Esophagus muscularis mucosa (tissue), 4 donors: ENCODE measurements at regions not wholly inside any gene's neighbourhood (a gene's known extent, or its start where the extent isn't known, plus 50 kb on each side); places are given as distances from the start of the nearest gene placed in this dataset.

Experiments
- DNase-seq: peaks from one replicate; pipeline ENCODE4 v3.0.0-alpha.2; 2017; ENCODE audit errors: extremely low spot score
- H3K27ac ChIP-seq, 4 donors: fragments of 200-600 bp; sonication (generic); replicated peaks in 1 of 4; 1 replicate in 3 of 4; 2 replicates in 1 of 4; pipeline ENCODE4 v1.5.1; 2016 to 2019; ENCODE audit warnings: mild to moderate bottlenecking in 1 of 4
- H3K27me3 ChIP-seq, 4 donors: fragments of 200-600 bp; sonication (generic); one replicate each; pipeline versions ENCODE4 v1.5.1 to v1.6.0; 2016 to 2019
- H3K36me3 ChIP-seq, 4 donors: fragments of 200-600 bp; sonication (generic); one replicate each; pipeline ENCODE4 v1.5.1; 2016 to 2019
- H3K4me1 ChIP-seq, 4 donors: fragments of 200-600 bp; sonication (generic); one replicate each; pipeline ENCODE4 v1.5.1; 2016 to 2019
- H3K4me3 ChIP-seq, 4 donors: fragments of 200-600 bp; sonication (generic); 1 replicate in 2 of 4; 2 replicates in 2 of 4; pipeline ENCODE4 v1.5.1; 2016 to 2019; ENCODE audit warnings: mild to moderate bottlenecking in 4 of 4, moderate library complexity in 1 of 4
- H3K9me3 ChIP-seq, 4 donors: fragments of 200-600 bp; sonication (generic); 1 replicate in 3 of 4; 2 replicates in 1 of 4; pipeline ENCODE4 v1.5.1; 2016 to 2019
- EP300 ChIP-seq: sonication (generic); formaldehyde crosslinking; IDR thresholded peaks from one replicate; pipeline ENCODE4 v1.6.1; 2017; ENCODE audit warnings: antibody characterized with exemption
- POLR2A ChIP-seq: fragments of 450-650 bp; IDR thresholded peaks from one replicate; pipeline ENCODE4 v1.6.1; 2017; ENCODE audit warnings: antibody characterized with exemption, moderate library complexity, mild to moderate bottlenecking, low read depth
- POLR2AphosphoS5 ChIP-seq, 2 donors: sonication (generic); formaldehyde crosslinking; IDR thresholded peaks; one replicate each; pipeline ENCODE4 v1.6.1; 2017; ENCODE audit warnings: antibody characterized with exemption in 2 of 2
- WGBS: methylation state at CpG from one replicate; pipeline ENCODE4 v1.1.5; 2018; 5-methylcytosine and 5-hydroxymethylcytosine counted together
- intact Hi-C: fragments of 100-400 bp; cut with DNase I; formaldehyde crosslinking; loops from one replicate; pipeline ENCODE4 v1.15.1; 2023
- TF ChIP-seq, protein P1 (sequence below), 3 experiments: fragments of 200-600 bp in 2 of 3; fragments of 450-650 bp in 1 of 3; sonication (generic) in 2 of 3; IDR thresholded peaks; one replicate each; pipeline ENCODE4 v1.5.1; 2017 to 2019; ENCODE audit warnings: antibody characterized with exemption in 3 of 3, mild to moderate bottlenecking in 2 of 3, moderate library complexity in 1 of 3

DNA sequence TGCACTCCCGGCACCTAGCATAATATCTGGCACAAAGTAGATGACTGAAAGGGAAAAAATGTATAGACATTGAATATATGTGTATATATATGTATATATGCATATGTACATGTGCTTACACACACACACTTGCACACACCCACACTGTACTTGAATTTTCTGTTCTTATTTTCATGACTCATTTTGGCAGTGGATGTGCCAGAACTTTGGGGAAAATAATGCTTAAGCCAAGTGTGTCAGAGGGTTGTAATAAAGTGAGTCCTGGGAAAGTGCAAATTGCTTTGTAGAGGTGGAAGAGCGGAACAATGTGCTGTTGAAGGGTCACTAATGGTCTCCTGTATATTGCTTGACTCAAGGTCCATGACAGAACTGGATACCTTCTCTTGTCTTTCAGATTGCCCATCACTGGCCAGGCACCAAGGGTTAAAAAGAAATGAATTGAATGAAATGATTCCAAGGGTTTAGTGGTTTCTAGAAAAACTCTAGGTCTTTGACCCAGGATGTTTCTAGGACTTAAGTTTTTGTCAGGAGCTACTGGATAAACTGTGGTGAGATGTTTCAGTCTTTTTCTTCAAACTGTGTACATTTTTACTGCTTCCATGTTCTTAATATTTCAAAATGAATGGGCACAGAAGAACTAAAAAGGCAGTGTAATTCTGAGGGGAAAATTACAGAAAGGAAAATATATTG is 129.9 kb upstream of the MOCS2 start:
- Histone ChIP-seq H3K4me1 (peaks cover 0 to 11% (median 3%) of the 10 kb centered on the region in 4 donors), H3K27ac (no peak overlapping the region), H3K9me3 (no peaks in the 10 kb centered on the region), H3K36me3 (no peaks in the 10 kb centered on the region), H3K4me3 (no peak overlapping the region), H3K27me3 (no peaks in the 10 kb centered on the region)
- intact Hi-C loops = no loop called here
- 91% methylated on average over 2 of the region's 2 CpGs for WGBS
- no peak for DNase-seq
- no peak for TF ChIP-seq POLR2AphosphoS5 (IDR thresholded peaks at IDR 0.05)
- TF ChIP-seq, protein P1, sequence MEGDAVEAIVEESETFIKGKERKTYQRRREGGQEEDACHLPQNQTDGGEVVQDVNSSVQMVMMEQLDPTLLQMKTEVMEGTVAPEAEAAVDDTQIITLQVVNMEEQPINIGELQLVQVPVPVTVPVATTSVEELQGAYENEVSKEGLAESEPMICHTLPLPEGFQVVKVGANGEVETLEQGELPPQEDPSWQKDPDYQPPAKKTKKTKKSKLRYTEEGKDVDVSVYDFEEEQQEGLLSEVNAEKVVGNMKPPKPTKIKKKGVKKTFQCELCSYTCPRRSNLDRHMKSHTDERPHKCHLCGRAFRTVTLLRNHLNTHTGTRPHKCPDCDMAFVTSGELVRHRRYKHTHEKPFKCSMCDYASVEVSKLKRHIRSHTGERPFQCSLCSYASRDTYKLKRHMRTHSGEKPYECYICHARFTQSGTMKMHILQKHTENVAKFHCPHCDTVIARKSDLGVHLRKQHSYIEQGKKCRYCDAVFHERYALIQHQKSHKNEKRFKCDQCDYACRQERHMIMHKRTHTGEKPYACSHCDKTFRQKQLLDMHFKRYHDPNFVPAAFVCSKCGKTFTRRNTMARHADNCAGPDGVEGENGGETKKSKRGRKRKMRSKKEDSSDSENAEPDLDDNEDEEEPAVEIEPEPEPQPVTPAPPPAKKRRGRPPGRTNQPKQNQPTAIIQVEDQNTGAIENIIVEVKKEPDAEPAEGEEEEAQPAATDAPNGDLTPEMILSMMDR (IDR thresholded peaks at IDR 0.05) = no peak
- TF ChIP-seq EP300 = no peak
- TF ChIP-seq POLR2A = no peak

DNA sequence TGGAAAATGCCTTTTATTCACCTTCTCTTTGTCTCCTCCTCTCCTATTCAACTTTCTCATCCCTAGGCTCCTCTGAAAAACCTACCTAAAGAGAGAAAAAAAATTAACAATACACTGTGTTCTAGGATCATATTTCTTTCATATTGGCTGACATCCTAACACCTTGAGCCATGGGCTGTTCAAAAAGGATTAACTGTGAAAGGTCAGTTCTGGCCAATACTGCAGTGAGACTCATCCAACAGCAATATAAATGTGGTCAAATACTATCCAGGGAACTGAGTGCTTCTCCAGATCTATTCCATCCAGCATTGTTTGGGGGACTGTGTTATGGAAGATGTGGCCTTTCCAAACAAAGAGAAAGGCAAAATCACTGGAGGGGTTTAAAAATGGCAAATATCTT is 131.1 kb upstream of the MOCS2 start:
- no peaks in the 10 kb centered on the region for H3K36me3 ChIP-seq
- intact Hi-C loops = no loop called here
- TF ChIP-seq EP300 = no peak
- TF ChIP-seq, protein P1 (IDR thresholded peaks at IDR 0.05) = no peak
- TF ChIP-seq POLR2AphosphoS5 (IDR thresholded peaks at IDR 0.05) = no peak
- no peak for TF ChIP-seq POLR2A
- DNase-seq = no peak
- H3K4me1 ChIP-seq = peaks cover 0 to 15% (median 3%) of the 10 kb centered on the region in 4 donors
- no peaks in the 10 kb centered on the region for H3K27me3 ChIP-seq
- H3K4me3 ChIP-seq = no peak overlapping the region
- H3K27ac ChIP-seq = no peak overlapping the region
- H3K9me3 ChIP-seq = no peaks in the 10 kb centered on the region

DNA sequence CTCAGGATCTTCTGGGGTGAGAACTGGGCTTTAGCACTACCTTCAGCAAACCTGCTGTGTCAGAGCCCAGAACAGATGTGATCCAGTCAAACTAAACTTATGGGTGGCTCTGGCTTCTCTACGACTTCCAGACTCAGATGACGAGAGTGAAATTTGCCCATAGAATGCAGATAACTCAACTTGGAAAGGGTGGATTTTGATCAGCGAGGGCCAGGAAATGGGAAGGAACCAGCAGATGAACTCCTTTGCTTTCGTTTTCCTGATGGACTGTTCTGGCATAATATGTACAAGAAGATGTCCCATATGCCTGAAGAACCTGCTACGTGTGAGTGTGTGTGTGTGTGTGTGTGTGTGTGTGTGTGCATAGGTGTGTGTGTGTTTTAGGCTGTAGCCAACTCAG is 132.0 kb upstream of the MOCS2 start:
- no peak overlapping the region for H3K4me3 ChIP-seq
- 95% methylated on average over 5 of the region's 5 CpGs for WGBS
- TF ChIP-seq, protein P1 (IDR thresholded peaks at IDR 0.05) = no peak
- TF ChIP-seq POLR2A = no peak
- TF ChIP-seq EP300 = no peak
- no peak for TF ChIP-seq POLR2AphosphoS5 (IDR thresholded peaks at IDR 0.05)
- peaks cover 0 to 24% (median 3%) of the 10 kb centered on the region in 4 donors for H3K4me1 ChIP-seq
- H3K27me3 ChIP-seq = no peaks in the 10 kb centered on the region
- no peaks in the 10 kb centered on the region for H3K9me3 ChIP-seq
- H3K36me3 ChIP-seq = no peaks in the 10 kb centered on the region
- no peak for DNase-seq
- no peak overlapping the region for H3K27ac ChIP-seq
- intact Hi-C loops = no loop called here

DNA sequence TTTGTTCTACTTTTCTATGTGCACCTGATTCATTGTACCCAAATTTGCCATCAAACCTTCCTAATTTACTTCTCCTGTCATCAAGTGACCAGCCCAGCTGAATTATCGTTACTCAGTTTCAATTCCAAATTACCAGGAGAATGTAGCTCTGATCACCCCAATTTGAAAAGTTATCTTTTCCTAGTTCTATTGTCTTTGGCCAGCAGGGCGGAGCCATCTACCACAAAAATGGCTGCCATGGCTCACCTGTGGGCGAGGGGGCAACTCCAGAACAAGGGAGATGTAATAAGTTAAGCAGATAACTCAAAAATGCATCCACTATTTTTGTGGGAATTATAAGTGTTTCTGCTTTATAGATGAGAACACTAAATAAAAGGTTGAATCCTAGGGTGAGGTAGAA is 133.8 kb upstream of the MOCS2 start:
- WGBS = 91% methylated on average over 3 of the region's 3 CpGs
- no peaks in the 10 kb centered on the region for H3K27me3 ChIP-seq
- no peak overlapping the region for H3K4me3 ChIP-seq
- DNase-seq = no peak
- H3K27ac ChIP-seq = no peak overlapping the region
- intact Hi-C loops = no loop called here
- peaks cover 0 to 25% (median 3%) of the 10 kb centered on the region in 4 donors for H3K4me1 ChIP-seq
- H3K9me3 ChIP-seq = no peaks in the 10 kb centered on the region
- TF ChIP-seq EP300 = no peak
- no peak for TF ChIP-seq POLR2AphosphoS5 (IDR thresholded peaks at IDR 0.05)
- TF ChIP-seq POLR2A = no peak
- TF ChIP-seq, protein P1 (IDR thresholded peaks at IDR 0.05) = no peak
- H3K36me3 ChIP-seq = no peaks in the 10 kb centered on the region
